ENCODE measurements at regions not wholly inside any gene's neighbourhood (a gene's known extent, or its start where the extent isn't known, plus 50 kb on each side); places are given as distances from the start of the nearest gene placed in this dataset.

DNA sequence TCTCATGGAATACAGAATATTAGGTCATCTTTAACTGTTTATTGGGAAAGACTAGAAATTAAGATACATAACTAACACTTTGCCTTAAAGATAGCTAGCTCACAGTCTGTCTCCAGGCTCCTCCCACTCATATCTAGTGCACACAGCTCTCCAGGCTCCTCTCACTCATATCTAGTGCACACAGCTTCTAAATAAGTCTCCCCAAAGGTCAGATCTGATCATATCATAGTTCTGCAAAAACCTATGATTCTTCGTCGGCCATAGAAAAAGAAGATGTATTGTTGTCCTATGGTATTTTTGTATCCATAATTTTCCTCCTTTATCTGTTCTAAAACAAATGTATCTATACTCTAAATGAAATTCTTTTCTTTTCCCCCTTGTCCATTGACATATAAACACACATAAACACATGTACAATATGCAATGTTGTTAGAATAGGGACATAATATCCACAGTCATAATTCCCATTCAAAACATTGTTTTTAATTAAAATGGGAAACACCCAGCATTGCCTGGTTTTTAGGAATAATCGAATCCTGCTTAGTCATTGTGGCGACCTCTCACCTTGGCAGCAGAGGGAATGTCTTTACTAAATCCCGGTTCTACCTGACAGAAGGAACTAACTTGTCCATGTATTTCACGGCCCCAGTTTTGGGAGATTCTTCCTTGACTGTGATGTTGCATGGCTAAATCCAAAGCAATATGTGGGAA is 1282.0 kb downstream of the PCDH7 start:
- no peak for TF ChIP-seq ZNF274 (IDR thresholded peaks at IDR 0.05; ENCODE audit: low read depth, low read length)
- TF ChIP-seq YY1 (IDR thresholded peaks at IDR 0.05; ENCODE audit: insufficient read depth, insufficient read length), result no peak

Data from NT2/D1 (cell line).